Neural cell (in vitro differentiated cells): ENCODE measurements at regions not wholly inside any gene's neighbourhood (a gene's known extent, or its start where the extent isn't known, plus 50 kb on each side); places are given as distances from the start of the nearest gene placed in this dataset.

Experiments used
- TAF1 ChIP-seq: IDR thresholded peaks from 2 replicates; pipeline ENCODE4 v1.6.1; 2012; ENCODE audit warnings: low read depth
- TF ChIP-seq, protein P1 (sequence below): fragments of 450-650 bp; IDR thresholded peaks from 2 replicates; pipeline ENCODE4 v1.5.1; 2014; ENCODE audit warnings: antibody characterized with exemption, mild to moderate bottlenecking, moderate library complexity; ENCODE audit not compliant: poor library complexity, severe bottlenecking

DNA sequence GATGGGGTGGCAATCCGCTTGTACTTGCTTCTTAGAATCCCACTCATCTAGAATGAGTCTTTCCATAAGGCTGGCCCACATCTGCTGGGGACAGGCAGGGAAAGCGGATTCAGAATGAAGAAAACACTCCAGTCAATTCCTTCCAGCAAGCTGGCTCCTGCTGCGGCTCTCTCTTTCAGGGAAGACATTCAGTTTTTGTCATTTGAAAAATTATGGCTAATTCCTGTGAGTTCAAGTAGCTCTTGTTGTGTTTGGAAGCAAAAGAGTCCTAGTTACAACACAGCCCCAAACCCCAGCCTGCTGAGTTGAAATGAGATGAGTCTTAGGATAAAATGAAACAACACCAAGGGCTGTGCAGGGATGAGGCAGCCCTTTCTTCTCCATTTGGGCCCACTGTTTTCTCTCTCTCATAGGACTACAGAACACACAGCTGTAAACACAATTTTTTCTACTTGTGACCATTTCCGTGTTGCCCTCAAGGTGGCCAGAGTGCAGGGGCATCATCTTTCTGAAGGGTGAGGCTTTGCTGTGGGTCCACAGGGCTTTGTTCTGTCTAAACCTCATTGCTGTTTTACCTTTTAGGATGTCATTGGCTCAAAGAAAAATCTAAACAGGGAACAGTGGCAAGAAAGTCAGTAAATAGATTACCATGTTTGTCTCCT lies 90.8 kb upstream of the EEPD1 start:
- TF ChIP-seq, protein P1, sequence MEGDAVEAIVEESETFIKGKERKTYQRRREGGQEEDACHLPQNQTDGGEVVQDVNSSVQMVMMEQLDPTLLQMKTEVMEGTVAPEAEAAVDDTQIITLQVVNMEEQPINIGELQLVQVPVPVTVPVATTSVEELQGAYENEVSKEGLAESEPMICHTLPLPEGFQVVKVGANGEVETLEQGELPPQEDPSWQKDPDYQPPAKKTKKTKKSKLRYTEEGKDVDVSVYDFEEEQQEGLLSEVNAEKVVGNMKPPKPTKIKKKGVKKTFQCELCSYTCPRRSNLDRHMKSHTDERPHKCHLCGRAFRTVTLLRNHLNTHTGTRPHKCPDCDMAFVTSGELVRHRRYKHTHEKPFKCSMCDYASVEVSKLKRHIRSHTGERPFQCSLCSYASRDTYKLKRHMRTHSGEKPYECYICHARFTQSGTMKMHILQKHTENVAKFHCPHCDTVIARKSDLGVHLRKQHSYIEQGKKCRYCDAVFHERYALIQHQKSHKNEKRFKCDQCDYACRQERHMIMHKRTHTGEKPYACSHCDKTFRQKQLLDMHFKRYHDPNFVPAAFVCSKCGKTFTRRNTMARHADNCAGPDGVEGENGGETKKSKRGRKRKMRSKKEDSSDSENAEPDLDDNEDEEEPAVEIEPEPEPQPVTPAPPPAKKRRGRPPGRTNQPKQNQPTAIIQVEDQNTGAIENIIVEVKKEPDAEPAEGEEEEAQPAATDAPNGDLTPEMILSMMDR = no peak
- no peak for TF ChIP-seq TAF1
